Loucy (cell line): ENCODE measurements at regions not wholly inside any gene's neighbourhood (a gene's known extent, or its start where the extent isn't known, plus 50 kb on each side); places are given as distances from the start of the nearest gene placed in this dataset.

Source experiments
- CTCF ChIP-seq: fragments of 200-600 bp; sonication (generic); conservative IDR thresholded peaks from 2 replicates; pipeline ENCODE4 v1.5.1; 2014; ENCODE audit warnings: mild to moderate bottlenecking, antibody characterized with exemption, low read length
- EZH2phosphoT487 ChIP-seq: fragments of 200-600 bp; IDR thresholded peaks from 2 replicates; pipeline ENCODE4 v1.6.1; 2018; ENCODE audit warnings: antibody characterized with exemption, mild to moderate bottlenecking, moderate library complexity, borderline replicate concordance

GRCh38 chr3:117921411-117921810 is 1113.2 kb downstream of the IGSF11 start:
- no peak for TF ChIP-seq CTCF
- no peak for TF ChIP-seq EZH2phosphoT487
